NCI-H1694 treated with DMSO at 0.1 percent for 48 hours (cell line): ENCODE measurements at regions not wholly inside any gene's neighbourhood (a gene's known extent, or its start where the extent isn't known, plus 50 kb on each side); places are given as distances from the start of the nearest gene placed in this dataset.
"Not testable (repeated sequence)": the region's sequence is repeated elsewhere in the genome, so short reads cannot be mapped to it uniquely, and the experiment has no call there.

Source experiments
- DNase-seq: peaks from one replicate; lab custom pipeline; 2025; lab: John Stamatoyannopoulos, UW

- DNase-seq: no peak
These were observed 300.4 kb downstream of the C6orf118 start for GRCh38 chr6:165008971-165009370.

GRCh38 chr6:165002866-165003265, 306.5 kb downstream of the C6orf118 start:
- no peak for DNase-seq

GRCh38 chr6:165002358-165002757, 307.0 kb downstream of the C6orf118 start:
- DNase-seq: no peak

- DNase-seq: no peak
These were observed 307.8 kb downstream of the C6orf118 start for GRCh38 chr6:165001502-165002157.

- no peak for DNase-seq
These were observed 311.1 kb downstream of the C6orf118 start for GRCh38 chr6:164998297-164998696.

- no peak for DNase-seq
These were observed 312.6 kb downstream of the C6orf118 start for GRCh38 chr6:164996838-164997237.

GRCh38 chr6:164991573-164991972, 317.8 kb downstream of the C6orf118 start:
- DNase-seq: no peak

- DNase-seq: no peak
These were observed 318.5 kb downstream of the C6orf118 start for GRCh38 chr6:164990901-164991300.

GRCh38 chr6:164982389-164982788, 327.0 kb downstream of the C6orf118 start:
- no peak for DNase-seq

GRCh38 chr6:164967102-164967501, 342.3 kb downstream of the C6orf118 start:
- DNase-seq: no peak

GRCh38 chr6:164962805-164963204, 346.6 kb downstream of the C6orf118 start:
- no peak for DNase-seq

- no peak for DNase-seq
These were observed 362.2 kb downstream of the C6orf118 start for GRCh38 chr6:164947164-164947563.

- DNase-seq: no peak
These were observed 367.1 kb downstream of the C6orf118 start for GRCh38 chr6:164942271-164942670.

GRCh38 chr6:164933238-164933794, 376.1 kb downstream of the C6orf118 start:
- DNase-seq: not testable (repeated sequence)

- DNase-seq: no peak
These were observed 379.9 kb downstream of the C6orf118 start for GRCh38 chr6:164929408-164929977.

- DNase-seq: no peak
These were observed 380.5 kb downstream of the C6orf118 start for GRCh38 chr6:164928728-164929407.

- no peak for DNase-seq
These were observed 381.2 kb downstream of the C6orf118 start for GRCh38 chr6:164928057-164928727.

- DNase-seq: peak; percentile 18
These were observed 381.9 kb downstream of the C6orf118 start for GRCh38 chr6:164927288-164928056.

- DNase-seq: no peak
These were observed 382.7 kb downstream of the C6orf118 start for GRCh38 chr6:164926686-164927085.

- DNase-seq: no peak
These were observed 383.5 kb downstream of the C6orf118 start for GRCh38 chr6:164925681-164926530.

- DNase-seq: no peak
These were observed 384.7 kb downstream of the C6orf118 start for GRCh38 chr6:164924674-164925073.
